ENCODE measurements at regions not wholly inside any gene's neighbourhood (a gene's known extent, or its start where the extent isn't known, plus 50 kb on each side); places are given as distances from the start of the nearest gene placed in this dataset.
"Not testable (repeated sequence)": the region's sequence is repeated elsewhere in the genome, so short reads cannot be mapped to it uniquely, and the experiment has no call there.

- Histone ChIP-seq H3K36me3 (no peaks in the 10 kb centered on the region), H3K27ac (no peak overlapping the region), H3K27me3 (no peaks in the 10 kb centered on the region), H3K4me1 (peaks cover 0 to 12% (median 0%) of the 10 kb centered on the region in 4 donors), H3K4me3 (no peak overlapping the region), H3K9me3 (no peaks in the 10 kb centered on the region)
- no peak for DNase-seq (ENCODE audit: low spot score in 2 of 2)
- TF ChIP-seq EP300 (IDR thresholded peaks at IDR 0.05) (no peak), CTCF (IDR thresholded peaks at IDR 0.05) (no peak), POLR2A (IDR thresholded peaks at IDR 0.05) (no peak)
- WGBS, 2 donors, result 83 to 87% methylated on average over 10 of the region's 10 CpGs
Observed at GRCh38 chr6:154933181-154933827, 61.8 kb upstream of the TIAM2 start.

GRCh38 chr6:154937306-154938220 is 57.6 kb upstream of the TIAM2 start:
- no peaks in the 10 kb centered on the region for H3K27me3 ChIP-seq
- H3K4me1 ChIP-seq, result peaks cover 0 to 3% (median 0%) of the 10 kb centered on the region in 4 donors
- H3K9me3 ChIP-seq, result no peaks in the 10 kb centered on the region
- WGBS, 2 donors, result 66 to 72% methylated on average over 17 of the region's 17 CpGs
- TF ChIP-seq EP300 (IDR thresholded peaks at IDR 0.05) (no peak), CTCF (IDR thresholded peaks at IDR 0.05) (no peak), POLR2A (IDR thresholded peaks at IDR 0.05) (no peak)
- DNase-seq (ENCODE audit: low spot score in 2 of 2), result no peak
- no peak overlapping the region for H3K4me3 ChIP-seq
- H3K36me3 ChIP-seq, result no peaks in the 10 kb centered on the region
- H3K27ac ChIP-seq, result no peak overlapping the region

GRCh38 chr6:154938221-154938580 is 56.9 kb upstream of the TIAM2 start:
- WGBS, 2 donors, result 62 to 72% methylated on average over 9 of the region's 9 CpGs
- TF ChIP-seq POLR2A (IDR thresholded peaks at IDR 0.05), result no peak
- no peak for TF ChIP-seq EP300 (IDR thresholded peaks at IDR 0.05)
- TF ChIP-seq CTCF (IDR thresholded peaks at IDR 0.05), result no peak

GRCh38 chr6:154938727-154939285 is 56.3 kb upstream of the TIAM2 start:
- H3K27ac ChIP-seq, result not testable (repeated sequence)
- 97 to 98% methylated on average over 16 of the region's 16 CpGs for WGBS, 2 donors

More at GRCh38 chr6:154938221-154938580, 56.9 kb upstream of the TIAM2 start:
- Histone ChIP-seq H3K4me1 (no peaks in the 10 kb centered on the region), H3K36me3 (no peaks in the 10 kb centered on the region), H3K27ac (no peak overlapping the region), H3K4me3 (no peak overlapping the region), H3K27me3 (no peaks in the 10 kb centered on the region), H3K9me3 (no peaks in the 10 kb centered on the region)
- DNase-seq (ENCODE audit: low spot score in 2 of 2), result no peak

GRCh38 chr6:154942770-154943169 is 52.3 kb upstream of the TIAM2 start:
- Histone ChIP-seq H3K27me3 (no peaks in the 10 kb centered on the region), H3K36me3 (peaks cover 0 to 36% (median 0%) of the 10 kb centered on the region in 3 donors), H3K4me3 (no peak overlapping the region), H3K27ac (no peak overlapping the region), H3K9me3 (no peaks in the 10 kb centered on the region), H3K4me1 (no peaks in the 10 kb centered on the region)
- no peak for DNase-seq (ENCODE audit: low spot score in 2 of 2)
- TF ChIP-seq EP300 (IDR thresholded peaks at IDR 0.05) (no peak), CTCF (IDR thresholded peaks at IDR 0.05) (no peak)
- WGBS, 2 donors, result 91 to 95% methylated on average over 2 of the region's 2 CpGs

More at GRCh38 chr6:154938727-154939285, 56.3 kb upstream of the TIAM2 start:
- not testable (repeated sequence) for H3K9me3 ChIP-seq; DNase-seq (ENCODE audit: low spot score in 2 of 2); H3K27me3 ChIP-seq; H3K4me1 ChIP-seq; H3K4me3 ChIP-seq; H3K36me3 ChIP-seq
